ENCODE measurements at regions not wholly inside any gene's neighbourhood (a gene's known extent, or its start where the extent isn't known, plus 50 kb on each side); places are given as distances from the start of the nearest gene placed in this dataset.
"Not testable (repeated sequence)": the region's sequence is repeated elsewhere in the genome, so short reads cannot be mapped to it uniquely, and the experiment has no call there.

DNA sequence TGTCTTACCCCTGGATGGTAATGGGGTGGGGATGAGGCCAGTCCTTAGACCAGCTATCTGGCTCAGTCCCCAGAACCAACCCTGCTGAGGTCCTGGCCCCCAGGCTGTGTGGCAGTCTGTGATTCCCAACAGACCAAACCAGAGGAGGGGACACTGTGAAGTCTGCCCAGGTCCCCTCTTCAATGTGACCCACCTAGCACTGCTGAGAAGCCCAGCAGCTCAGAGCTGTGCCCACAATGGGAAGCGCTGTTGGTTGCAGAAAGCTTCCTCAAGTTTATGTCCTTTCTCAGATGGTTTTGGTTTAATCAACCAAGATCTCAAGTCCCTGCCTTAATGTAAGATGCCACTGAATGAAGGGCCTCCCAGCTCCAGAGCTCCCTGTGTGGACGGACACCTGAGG, 114.7 kb upstream of the IGLL5 start:
- Histone ChIP-seq H3K27ac (no peak overlapping the region), H3K27me3 (no peaks in the 10 kb centered on the region), H3K4me3 (no peak overlapping the region), H3K36me3 (no peaks in the 10 kb centered on the region), H3K4me1 (peaks cover 0 to 4% (median 0%) of the 10 kb centered on the region in 4 donors), H3K9me3 (no peaks in the 10 kb centered on the region)
- TF ChIP-seq, protein P1, sequence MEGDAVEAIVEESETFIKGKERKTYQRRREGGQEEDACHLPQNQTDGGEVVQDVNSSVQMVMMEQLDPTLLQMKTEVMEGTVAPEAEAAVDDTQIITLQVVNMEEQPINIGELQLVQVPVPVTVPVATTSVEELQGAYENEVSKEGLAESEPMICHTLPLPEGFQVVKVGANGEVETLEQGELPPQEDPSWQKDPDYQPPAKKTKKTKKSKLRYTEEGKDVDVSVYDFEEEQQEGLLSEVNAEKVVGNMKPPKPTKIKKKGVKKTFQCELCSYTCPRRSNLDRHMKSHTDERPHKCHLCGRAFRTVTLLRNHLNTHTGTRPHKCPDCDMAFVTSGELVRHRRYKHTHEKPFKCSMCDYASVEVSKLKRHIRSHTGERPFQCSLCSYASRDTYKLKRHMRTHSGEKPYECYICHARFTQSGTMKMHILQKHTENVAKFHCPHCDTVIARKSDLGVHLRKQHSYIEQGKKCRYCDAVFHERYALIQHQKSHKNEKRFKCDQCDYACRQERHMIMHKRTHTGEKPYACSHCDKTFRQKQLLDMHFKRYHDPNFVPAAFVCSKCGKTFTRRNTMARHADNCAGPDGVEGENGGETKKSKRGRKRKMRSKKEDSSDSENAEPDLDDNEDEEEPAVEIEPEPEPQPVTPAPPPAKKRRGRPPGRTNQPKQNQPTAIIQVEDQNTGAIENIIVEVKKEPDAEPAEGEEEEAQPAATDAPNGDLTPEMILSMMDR (IDR thresholded peaks at IDR 0.05) = no peak
- TF ChIP-seq POLR2A (IDR thresholded peaks at IDR 0.05) = no peak
- no peak for DNase-seq

DNA sequence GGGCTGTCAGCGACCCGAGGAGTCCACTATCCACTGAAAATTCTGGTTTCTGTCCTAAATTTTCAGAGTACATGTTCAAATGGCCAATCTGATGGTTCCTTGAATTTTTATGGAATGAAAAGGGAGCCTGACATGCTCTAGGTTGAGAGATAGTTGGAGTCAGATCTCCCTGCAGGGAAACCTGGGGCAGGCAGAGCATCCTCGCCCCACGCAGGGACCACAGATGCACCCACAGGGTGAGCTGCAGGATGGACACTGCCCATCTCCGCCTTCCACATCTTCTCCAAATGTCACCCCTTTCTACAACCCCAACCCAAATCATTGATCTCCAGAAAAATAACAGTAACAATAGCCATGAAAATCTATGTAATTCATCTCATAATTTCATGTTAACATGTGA, 114.2 kb upstream of the IGLL5 start:
- Histone ChIP-seq H3K36me3 (no peaks in the 10 kb centered on the region), H3K27me3 (no peaks in the 10 kb centered on the region), H3K4me1 (peaks cover 0 to 4% (median 0%) of the 10 kb centered on the region in 4 donors), H3K27ac (no peak overlapping the region), H3K9me3 (no peaks in the 10 kb centered on the region), H3K4me3 (no peak overlapping the region)
- no peak for DNase-seq
- TF ChIP-seq, protein P1 (IDR thresholded peaks at IDR 0.05) = no peak
- TF ChIP-seq POLR2A (IDR thresholded peaks at IDR 0.05) = no peak

GRCh38 chr22:22773979-22774604, 113.5 kb upstream of the IGLL5 start:
- H3K36me3 ChIP-seq = no peaks in the 10 kb centered on the region
- no peaks in the 10 kb centered on the region for H3K9me3 ChIP-seq
- H3K4me1 ChIP-seq = peaks cover 0 to 4% (median 0%) of the 10 kb centered on the region in 4 donors
- no peak overlapping the region for H3K27ac ChIP-seq
- TF ChIP-seq POLR2A (IDR thresholded peaks at IDR 0.05) = no peak
- TF ChIP-seq, protein P1 (IDR thresholded peaks at IDR 0.05) = no peak
- H3K27me3 ChIP-seq = no peaks in the 10 kb centered on the region
- H3K4me3 ChIP-seq = no peak overlapping the region
- peak in 1 of 3 donors; percentile 39 for DNase-seq

DNA sequence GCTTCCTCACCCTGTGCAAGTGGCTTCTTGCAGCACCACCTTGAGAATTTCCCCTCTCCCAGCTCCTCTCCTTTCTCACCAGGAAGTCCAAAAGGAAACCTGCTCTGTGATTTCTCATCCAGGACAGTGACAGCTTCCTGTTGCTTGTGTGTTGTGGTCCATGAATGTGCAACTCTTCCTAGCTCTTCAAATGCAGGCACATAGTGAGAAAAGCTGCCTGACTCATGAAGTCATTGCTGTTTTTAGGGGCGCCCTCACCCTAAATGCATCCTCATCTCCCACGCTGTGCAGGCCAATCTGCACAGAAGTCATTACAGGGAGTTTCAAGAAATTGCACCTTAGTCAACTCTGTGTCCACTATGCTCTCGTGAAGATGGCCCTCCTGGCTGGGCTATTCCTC, 112.9 kb upstream of the IGLL5 start:
- not testable (repeated sequence) for H3K36me3 ChIP-seq, H3K9me3 ChIP-seq, H3K4me3 ChIP-seq, H3K27me3 ChIP-seq, H3K4me1 ChIP-seq, H3K27ac ChIP-seq, DNase-seq

DNA sequence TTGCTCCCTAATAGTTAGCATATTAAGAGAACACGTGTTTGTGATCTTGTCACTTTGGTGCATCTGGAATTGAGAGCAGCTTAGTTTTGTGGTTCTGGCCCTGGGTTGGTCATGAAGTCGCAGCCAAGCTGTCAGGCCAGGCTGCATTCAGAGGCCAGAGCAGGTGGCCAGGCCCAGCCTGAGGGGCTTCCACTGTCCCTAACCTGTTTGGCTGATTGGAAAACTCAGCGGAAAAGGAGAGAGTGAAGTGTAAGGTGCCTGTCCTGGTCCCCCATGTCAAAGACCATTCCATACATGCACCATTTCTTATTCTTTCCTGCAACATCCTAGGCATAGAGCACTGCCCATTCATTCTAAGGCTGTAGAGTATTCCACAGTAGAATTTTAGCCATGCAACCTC, 111.5 kb upstream of the IGLL5 start:
- no peaks in the 10 kb centered on the region for H3K36me3 ChIP-seq
- no peaks in the 10 kb centered on the region for H3K9me3 ChIP-seq
- no peaks in the 10 kb centered on the region for H3K27me3 ChIP-seq
- H3K27ac ChIP-seq = no peak overlapping the region
- H3K4me3 ChIP-seq = no peak overlapping the region
- peaks cover 0 to 4% (median 0%) of the 10 kb centered on the region in 4 donors for H3K4me1 ChIP-seq
- TF ChIP-seq, protein P1 (IDR thresholded peaks at IDR 0.05) = no peak
- no peak for TF ChIP-seq POLR2A (IDR thresholded peaks at IDR 0.05)
- DNase-seq = no peak

DNA sequence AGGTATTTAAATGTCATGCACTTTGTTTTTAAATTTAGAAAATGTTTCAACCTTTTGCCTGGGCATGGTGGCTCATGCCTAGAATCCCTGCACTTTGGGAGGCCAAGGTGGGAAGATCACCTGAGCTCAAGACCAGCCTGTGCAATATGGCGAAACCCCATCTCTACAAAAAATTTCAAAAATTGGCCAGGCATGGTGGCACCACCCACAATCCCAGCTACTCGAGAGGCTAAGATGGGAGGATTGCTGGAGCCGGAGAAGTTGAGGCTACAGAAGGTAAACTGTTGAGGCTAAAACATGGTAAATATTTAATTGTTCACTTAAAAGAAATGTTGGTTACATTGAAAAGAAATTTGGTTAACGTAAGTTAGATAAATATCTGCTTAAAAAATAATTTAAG, 108.4 kb upstream of the IGLL5 start:
- no peak for TF ChIP-seq POLR2A (IDR thresholded peaks at IDR 0.05)
- TF ChIP-seq, protein P1 (IDR thresholded peaks at IDR 0.05) = no peak
- DNase-seq = no peak
- Histone ChIP-seq H3K36me3 (no peaks in the 10 kb centered on the region), H3K27ac (no peak overlapping the region), H3K27me3 (no peaks in the 10 kb centered on the region), H3K9me3 (no peaks in the 10 kb centered on the region), H3K4me3 (no peak overlapping the region), H3K4me1 (peaks cover 0 to 4% (median 0%) of the 10 kb centered on the region in 4 donors)

All from Peyer's patch (tissue), 4 donors.